GM21367 (cell line): ENCODE measurements at regions not wholly inside any gene's neighbourhood (a gene's known extent, or its start where the extent isn't known, plus 50 kb on each side); places are given as distances from the start of the nearest gene placed in this dataset.

ENCODE experiments used
- ATAC-seq: cut with Tn5 transposase; IDR thresholded peaks from one replicate; pipeline ENCODE4 v1.9.1; 2021; ENCODE audit not compliant: unreplicated experiment

- no peak for ATAC-seq
These were observed 94.4 kb upstream of the HABP2 start for GRCh38 chr10:113458451-113458850.

DNA sequence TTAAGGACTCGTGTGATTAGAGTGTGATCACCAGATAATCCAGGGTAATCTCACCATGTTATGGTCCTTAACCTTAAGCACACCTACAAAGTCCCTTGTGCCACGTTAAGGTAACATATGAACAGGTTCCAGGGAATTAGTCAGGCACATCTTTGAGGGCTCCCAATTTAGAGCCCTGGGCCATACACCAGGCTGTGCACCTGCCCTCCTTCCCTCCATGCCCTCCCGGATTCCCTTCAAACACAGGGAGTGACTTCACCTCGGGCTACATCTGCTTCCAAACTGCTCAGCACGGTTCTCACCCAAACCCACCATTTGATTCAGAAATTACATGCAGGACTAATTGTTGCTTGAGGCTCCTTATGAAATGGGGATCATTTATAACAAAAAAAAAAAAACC lies 93.9 kb upstream of the HABP2 start:
- no peak for ATAC-seq

DNA sequence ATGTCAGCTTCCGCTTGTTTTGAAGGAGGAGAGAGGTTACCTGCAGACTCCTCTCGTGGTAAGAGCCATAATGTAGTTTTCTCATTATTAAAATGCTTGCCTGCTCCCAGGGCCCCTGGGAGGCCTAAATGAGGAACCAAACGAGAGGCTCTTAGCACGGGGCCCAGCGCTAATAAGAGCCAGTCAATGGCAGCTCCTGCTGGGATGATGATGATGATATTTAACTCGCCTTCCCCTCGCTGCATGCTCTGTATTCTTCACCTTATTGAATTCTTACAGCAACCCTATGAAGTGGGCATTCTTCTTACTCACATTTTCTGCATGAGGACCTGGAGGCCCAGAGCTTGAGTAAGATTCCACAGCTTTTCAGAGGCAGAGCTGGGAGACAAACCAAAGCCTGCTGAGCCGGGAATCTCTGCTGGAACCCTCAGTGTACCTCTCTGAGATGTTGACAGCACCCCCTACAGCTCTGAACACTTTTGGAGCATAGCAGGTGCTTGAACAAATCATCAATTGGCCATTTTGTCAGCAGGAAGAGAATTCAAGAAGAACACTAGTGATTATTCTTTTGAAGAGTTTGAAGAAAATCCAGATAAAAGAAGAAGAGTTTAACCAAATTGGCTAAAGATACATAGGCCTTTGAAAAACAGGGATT lies 93.1 kb upstream of the HABP2 start:
- no peak for ATAC-seq

- no peak for ATAC-seq
These were observed 89.8 kb upstream of the HABP2 start for GRCh38 chr10:113463083-113463482.

DNA sequence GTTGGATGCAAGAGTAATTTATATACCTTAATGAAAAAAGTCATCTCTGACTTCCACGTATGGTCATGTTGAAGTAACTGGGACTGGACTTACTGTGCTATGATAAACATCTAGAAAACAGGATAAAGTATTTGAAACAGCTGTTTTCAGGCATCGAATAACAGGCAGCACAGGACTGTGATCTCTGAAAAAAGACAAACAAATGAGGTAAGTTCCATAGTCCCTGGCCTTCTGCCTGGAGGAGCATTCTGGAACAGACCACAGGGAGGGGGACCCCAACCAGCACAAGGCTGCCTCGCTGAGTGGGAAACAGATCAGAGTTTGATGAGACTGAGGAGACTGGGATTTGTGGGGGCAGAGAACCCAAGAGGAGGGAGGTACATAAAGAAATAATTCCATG lies 89.1 kb upstream of the HABP2 start:
- ATAC-seq, result no peak

GRCh38 chr10:113469796-113470195 lies 83.1 kb upstream of the HABP2 start:
- ATAC-seq, result no peak

- ATAC-seq, result no peak
These were observed 82.2 kb upstream of the HABP2 start for GRCh38 chr10:113470372-113471240.

- no peak for ATAC-seq
These were observed 81.4 kb upstream of the HABP2 start for GRCh38 chr10:113471241-113471996.

DNA sequence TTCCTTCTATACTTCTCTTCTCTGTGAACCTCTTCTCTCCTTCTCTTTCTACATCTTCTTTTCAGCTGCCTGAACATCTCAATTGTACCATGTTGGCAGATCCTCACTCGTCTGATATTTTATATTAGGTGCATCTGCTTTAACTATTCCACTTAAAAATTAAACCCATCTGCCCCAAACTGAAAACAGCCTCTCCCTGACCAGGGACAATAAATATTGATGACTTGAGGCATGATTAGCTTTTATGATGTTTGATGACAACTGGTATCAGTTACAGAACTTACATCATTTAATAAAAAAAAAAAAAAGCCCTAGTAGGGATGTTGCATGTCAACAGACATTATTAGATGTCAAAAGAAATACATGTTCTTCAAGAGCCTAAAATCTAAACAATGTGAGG lies 79.8 kb upstream of the HABP2 start:
- ATAC-seq, result no peak

GRCh38 chr10:113473851-113474250 lies 79.0 kb upstream of the HABP2 start:
- ATAC-seq, result no peak

DNA sequence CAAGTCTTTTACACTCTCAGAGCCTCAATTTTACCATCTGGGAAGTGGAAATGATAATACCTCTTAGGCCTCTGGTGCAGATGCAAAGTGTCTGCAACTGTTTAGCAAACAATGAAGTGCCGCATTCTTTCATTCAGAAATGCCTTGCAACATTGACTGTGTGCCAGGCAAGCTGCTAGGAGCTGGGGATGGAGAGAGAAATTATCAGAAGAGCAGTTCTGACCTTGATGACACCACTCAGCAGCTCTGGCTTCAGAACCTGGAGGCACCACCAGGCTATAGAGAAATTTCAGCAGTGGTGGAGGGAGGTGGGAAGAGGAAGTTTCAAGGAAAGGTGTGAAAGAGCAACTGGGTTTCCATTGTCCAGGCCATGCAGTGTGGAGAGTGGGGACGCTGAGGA lies 78.1 kb upstream of the HABP2 start:
- no peak for ATAC-seq

DNA sequence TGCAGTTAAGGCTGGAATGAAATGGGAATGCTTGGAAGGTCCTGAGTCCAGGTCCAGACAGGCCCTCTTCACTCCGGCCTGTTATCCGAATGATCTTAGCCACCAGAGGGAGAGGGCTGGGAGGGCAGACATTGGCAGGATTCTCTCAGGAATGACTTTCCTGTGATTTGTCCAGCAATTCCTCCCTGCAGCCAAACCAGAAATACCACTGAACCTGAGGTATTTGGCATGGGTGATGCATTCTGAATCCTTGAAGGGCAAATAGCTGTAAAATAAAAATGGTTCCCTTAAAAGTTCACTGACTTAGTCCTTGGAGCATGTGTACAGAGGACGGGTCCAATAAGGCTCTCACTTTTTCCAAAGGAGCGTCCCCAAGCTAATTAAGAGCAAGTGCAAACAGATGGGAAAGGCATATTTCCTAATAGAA lies 77.5 kb upstream of the HABP2 start:
- ATAC-seq, result no peak

GRCh38 chr10:113476191-113476590 lies 76.7 kb upstream of the HABP2 start:
- no peak for ATAC-seq

DNA sequence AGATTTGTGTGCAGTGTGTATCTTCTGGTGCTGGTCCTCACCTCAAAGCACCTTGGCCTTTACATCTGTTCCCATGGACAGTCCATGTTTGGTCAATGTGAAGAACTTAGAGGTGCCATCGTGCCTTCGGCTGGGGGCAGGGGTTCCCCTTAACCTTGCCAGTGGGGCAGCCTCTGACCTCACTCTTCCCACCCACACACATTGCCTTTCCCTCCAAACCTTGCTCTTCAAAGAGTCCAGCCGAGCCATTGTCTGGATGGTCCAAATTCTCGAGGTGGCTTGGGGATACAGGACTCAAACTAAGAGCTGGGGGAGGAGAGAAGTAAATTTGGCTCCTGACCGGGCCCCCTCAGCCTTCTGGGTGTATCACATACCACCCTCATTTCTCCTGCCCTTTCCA lies 76.2 kb upstream of the HABP2 start:
- no peak for ATAC-seq

GRCh38 chr10:113477451-113477850 lies 75.4 kb upstream of the HABP2 start:
- no peak for ATAC-seq

DNA sequence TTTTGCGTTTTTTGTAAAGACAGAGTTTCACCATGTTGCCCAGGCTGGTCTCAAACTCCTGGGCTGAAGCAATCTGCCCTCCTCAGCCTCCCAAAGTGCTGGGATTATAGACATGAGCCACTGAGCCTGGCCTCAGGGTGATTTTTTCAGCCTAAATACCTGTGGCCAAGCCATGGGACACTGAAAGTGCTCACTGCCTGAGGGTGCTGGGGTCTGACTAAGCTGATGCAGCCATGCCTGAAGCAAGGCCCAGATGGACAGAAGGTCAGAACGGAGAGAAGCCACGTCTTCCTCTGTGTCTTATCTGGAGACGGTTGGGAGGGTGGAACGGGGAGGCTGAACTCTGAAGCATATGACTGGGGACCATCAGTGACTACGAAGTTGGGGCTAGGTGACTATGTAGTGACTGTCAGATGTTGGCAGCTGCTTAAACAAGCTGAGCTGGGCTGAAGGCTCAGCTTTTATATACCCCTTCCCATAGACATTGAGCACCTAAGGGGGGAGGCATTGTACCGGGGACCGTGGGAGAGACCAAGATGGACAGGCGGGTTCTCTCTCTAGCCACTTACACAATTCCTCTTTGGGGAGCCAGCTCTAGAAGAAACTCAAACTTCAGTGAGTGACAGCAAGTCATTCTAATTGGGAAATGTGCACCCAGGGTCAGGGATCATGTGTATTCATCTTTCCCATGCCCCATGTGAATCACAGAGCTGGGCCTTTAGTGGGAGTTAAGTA lies 73.3 kb upstream of the HABP2 start:
- no peak for ATAC-seq

- ATAC-seq, result no peak
These were observed 72.8 kb upstream of the HABP2 start for GRCh38 chr10:113480081-113480360.

DNA sequence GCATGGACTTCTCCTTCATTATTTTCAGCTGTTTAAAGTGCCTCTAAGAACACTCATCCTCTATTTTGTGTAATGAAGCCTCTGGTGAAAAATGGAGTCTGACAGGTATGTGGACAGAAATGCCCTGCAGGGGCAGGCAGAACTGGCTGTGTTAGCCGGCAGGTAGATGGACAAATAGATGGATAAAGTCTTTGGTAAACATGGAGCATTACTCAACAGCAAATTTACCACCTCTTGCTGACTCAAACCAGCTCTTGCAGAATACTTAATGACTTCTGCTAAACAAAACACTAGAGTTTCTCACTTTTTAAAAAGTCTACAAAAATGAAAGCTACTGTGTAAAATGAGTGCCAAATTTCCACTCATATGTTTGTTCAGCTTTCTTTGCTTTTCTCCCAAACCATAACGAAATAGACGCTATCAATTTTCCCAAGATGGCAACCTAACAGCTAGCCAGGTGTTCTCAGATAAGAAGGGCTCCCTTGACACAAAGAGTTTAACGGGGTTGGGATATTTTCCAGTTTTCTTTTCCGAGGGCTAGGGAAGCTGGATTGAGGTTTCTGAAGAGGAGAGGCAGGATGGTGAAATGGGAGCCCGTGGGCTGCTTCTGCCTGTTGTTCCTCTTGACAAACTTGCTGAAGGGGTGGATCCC lies 71.9 kb upstream of the HABP2 start:
- ATAC-seq, result no peak

DNA sequence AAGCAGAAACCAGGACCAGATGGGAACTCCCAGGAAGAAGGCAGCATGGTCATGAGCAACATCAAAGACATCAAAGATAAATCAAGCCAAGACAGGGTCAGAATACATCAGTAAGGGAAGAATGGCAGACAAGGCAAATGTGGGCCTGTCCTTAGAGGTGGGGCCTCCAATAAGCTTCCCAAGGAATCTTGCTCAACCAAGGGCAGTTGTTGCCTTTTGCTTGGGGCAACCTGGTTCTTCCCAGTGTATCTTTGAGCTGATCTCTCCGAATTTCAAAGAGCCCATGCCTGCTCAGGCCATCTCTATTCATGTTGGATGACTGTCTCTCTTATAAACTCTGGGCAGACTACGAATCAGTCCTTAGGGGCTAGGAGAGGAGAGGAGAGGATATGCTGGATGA lies 68.4 kb upstream of the HABP2 start:
- ATAC-seq, result no peak

DNA sequence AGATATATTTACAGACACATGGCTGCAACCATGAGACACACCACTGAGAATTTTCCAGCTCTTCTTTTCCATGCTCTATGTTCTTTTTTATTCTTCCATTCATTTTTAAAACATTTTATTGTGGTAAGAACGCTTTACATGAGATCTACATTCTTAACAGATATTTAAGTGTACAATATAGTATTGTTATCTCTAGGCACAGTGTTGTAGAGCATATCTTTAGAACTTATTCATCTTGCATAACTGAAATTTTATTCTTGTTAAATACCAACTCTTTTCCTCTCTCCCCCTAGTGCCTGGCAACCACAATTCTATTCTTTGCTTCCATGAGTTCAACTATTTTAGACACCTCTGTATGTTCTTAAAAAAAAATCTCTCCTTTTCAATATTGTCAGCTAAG lies 67.1 kb upstream of the HABP2 start:
- no peak for ATAC-seq

GRCh38 chr10:113486531-113486930 lies 66.3 kb upstream of the HABP2 start:
- no peak for ATAC-seq
